ENCODE measurements at regions not wholly inside any gene's neighbourhood (a gene's known extent, or its start where the extent isn't known, plus 50 kb on each side); places are given as distances from the start of the nearest gene placed in this dataset.

DNA sequence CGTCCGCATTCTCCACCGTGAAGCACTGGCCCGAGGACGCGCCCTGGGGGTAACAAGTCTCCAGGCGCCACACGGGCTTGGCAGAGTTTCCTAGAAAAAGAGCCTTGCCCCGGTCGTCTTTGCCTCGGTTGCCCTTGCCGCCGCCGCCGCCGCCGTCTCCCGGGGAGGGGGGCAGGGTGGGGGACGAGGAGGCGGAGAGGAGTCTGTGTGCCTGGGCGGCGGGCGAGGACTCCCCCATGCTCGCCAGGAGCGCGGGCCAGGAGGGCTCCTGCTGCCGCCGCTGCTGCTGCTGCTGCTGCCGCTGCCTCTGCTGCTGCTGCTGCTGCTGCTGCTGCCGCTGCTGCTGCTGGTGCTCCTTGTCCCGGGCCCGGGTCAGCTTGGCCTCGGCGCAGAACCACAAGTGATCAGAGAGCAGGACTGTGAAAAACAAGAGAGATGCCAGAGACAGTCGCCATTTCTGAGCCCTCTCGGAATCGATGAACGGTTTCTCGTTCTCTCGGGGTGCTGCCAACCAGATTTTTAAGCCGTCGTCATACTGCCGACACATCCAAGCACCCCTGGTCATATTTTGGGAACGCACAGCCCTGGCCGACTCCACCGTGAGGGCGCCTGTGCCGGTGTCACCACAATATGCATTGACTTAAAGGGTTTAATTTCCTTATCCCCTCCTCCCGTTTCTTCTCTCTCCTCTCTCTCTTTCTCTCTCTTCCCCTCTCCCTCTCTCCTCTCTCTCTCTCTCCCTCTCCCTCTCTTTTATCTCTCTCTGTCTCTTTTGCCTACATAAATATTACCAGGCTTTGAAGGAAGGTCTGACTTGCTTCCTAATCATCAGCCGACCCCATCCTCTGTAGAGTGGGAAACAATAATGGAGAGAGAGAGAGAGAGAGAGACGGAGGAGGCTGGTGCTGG, 349.1 kb downstream of the LIG4 start:
- DNase-seq (ENCODE audit: low read depth in 4 of 4, low spot score in 3 of 4): no peak

DNA sequence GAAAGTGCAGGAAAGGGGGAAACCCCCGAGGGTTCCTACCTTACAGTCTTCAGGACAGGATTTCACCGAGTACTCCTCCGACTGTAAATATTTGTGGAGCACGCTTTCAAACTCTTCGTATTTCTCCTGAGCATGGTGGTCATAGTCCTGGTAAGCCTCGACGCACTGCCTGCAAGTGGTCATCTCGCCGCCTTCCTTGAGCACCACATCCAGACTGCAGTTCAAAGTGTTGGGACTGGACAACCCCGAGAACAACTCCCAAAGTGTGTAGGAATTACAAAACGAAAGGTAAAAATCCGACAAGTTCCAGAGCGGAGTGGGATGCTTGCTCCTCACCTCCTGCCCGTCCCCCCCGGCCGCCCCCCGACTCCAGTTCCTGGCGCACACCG, 349.7 kb downstream of the LIG4 start:
- DNase-seq (ENCODE audit: low read depth in 4 of 4, low spot score in 3 of 4): no peak

DNA sequence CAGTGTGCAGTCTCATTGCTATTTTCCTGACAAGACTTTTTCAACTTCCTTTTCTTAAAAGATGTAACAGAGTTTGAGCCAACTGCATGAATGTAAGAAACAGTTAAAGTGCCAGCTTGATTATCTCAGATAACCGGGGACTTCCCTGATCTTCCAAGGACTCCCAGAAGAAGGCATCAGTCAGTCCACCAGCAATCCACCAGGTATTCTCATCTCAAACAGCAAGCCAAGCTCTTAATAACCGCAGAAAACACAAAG, 350.1 kb downstream of the LIG4 start:
- no peak for DNase-seq (ENCODE audit: low read depth in 4 of 4, low spot score in 3 of 4)

DNA sequence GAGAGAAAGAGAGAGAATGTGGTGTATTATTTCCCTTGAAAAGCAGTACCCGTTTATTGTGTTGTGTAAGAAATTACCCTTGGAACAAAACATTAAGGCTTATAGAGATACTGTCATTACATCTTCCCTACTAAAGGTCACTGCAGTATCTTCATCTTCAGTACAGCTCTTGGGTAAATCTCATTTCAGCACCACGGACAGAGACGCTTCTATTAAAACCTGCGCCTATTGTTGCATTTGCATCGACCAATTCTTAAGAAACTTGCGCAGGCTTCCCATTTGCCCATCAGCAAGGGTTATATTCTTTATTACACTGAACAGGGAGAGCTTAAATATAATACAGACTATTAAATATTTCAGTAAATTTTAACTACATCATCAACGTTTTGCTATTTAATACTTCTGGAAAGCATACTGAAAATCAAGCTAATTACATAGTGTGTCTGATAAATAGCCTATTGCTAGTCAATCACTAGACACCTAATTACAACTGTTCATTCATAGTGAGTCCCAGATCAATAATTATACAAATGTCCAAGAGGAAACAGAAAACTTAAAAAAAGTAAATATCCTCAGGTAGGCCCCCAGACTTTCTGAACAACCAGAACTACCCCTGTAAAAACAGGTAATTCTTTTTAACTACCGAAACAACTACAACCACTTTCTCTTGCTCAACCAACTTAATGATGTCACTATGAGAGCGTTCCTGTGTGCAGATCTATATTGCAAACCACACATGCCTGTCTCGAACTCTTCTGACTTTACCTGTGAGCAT, 350.6 kb downstream of the LIG4 start:
- DNase-seq (ENCODE audit: low read depth in 4 of 4, low spot score in 3 of 4): peak in 3 of 4 donors; percentile 68 to 79 (median 71)

DNA sequence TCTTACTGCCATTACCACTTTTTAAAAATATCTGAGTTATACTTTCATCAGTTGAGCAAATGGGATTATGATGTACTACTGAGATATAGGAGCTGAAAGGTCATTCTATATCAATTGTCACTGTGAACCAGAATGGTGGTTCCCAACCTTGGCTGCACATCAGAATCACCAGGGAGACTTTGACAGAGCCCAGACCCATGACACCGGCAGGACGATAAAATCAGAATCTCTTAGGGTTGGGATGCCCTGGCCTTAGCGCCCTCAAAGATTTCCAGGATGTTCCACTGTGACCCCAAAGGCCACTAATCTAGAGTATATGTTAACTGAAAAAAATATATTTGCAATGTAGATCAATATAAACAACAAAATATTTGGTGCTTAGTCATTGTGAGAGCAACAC, 355.1 kb downstream of the LIG4 start:
- no peak for DNase-seq (ENCODE audit: low read depth in 4 of 4, low spot score in 3 of 4)

DNA sequence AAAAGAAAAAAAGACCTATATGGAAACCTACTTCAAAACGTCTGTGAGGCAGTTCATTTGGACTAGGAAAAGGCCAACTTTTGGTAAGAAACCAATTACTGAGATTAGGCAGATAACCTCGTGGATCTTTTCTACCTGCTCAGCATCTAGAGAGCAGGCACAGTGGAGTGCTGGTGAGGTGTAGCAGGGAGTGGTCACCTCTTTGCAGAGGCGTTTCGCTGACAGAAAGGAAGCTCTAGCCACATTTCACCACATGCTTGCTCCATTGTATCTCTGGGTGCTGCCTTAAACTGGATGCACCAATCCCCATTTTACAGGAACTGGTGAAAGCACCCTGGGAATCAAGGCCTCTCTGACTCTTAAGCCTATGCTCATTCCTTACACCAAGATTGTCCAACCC, 360.5 kb downstream of the LIG4 start:
- no peak for DNase-seq (ENCODE audit: low read depth in 4 of 4, low spot score in 3 of 4)

DNA sequence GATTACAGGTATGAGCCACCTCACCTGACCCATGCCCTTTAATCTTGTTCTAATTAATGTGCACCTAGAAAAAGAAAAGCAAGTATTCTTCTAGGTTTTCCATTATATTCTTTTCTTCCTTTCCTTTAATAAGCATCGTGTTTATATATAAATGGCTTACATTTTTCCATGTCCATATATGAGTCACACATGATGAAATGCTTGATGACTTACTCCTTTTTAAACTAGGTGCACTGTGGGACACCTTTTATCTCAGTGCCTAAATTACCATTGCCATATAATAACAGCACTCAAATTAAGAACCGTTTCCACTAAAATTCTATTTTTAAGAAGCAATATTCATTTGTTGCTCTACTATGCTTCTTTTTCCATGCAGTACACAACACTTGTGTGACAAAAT, 363.3 kb downstream of the LIG4 start:
- DNase-seq (ENCODE audit: low read depth in 4 of 4, low spot score in 3 of 4): no peak

DNA sequence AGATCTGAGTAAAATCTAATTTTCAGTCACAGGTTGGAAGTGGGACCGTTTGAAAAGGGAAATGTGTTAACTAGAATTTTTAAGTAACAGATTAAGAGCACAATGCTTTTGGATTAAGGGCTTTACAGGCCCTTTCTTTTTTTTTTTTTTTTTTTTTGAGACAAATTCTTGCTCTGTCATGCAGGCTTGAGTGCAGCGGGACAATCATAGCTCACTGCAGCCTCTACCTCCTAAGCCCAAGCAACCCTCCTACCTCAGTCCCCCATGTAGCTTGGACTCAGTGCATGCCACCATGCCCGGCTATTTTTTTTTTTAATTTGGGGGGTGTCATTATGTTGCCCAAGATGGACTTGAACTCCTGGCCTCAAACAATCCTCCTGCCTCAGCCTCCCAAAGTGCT, 363.7 kb downstream of the LIG4 start:
- no peak for DNase-seq (ENCODE audit: low read depth in 4 of 4, low spot score in 3 of 4)

DNA sequence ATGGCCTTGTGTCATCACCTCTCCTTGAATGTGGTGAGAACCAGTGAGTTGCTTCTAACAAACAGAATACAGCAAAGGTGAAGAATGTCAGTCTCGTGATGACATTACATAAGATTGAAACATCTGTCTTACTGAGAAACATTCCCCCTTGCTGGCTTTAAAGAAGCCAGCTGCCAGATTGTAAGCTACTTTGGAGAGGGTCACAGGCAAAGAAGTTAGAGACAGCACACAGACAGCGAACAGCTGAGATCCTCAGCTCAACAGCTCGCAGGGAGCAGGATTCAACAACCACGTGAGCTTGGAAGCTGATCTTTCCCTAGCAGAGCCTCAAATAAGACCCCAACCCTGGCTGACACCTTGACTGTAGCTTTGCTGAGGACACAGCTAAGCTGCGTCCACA, 367.9 kb downstream of the LIG4 start:
- no peak for DNase-seq (ENCODE audit: low read depth in 4 of 4, low spot score in 3 of 4)

DNA sequence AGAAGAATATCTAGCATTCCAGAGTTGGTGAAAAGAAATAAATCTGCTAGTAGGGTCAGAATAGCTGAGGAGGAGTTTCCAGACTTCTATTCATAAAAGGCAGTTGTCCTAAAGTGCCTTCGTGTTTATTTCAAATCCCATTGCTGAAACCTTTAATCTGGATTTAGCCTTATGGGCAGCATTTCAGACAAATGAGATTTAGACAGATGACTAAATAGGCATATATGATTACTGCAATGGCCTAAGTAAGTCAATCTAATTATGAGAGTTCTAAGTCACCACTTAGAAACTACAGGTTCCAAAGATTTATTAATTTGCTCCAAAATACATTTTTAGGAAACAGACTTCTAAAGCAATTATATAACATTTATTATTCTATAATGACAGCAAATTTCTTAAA, 368.7 kb downstream of the LIG4 start:
- DNase-seq (ENCODE audit: low read depth in 4 of 4, low spot score in 3 of 4): no peak

DNA sequence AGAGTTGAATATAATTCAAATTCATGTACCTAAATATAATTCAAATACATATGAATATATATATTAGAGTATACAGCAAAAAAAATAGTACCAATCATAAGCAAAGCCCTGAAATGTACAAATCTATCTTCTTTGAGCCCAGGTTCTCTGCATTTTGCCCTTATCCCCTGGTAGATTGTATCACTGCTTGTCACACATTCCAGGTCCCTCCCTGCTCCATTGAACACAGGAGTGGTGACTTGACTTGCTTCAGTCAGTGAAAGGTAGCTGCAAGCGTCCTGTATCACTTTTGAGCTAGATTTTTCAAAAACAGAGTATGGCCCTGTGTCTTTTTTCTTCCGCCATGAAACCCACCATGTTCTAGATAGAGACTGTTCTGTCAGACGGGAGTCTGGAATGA, 369.4 kb downstream of the LIG4 start:
- DNase-seq (ENCODE audit: low read depth in 4 of 4, low spot score in 3 of 4): no peak

DNA sequence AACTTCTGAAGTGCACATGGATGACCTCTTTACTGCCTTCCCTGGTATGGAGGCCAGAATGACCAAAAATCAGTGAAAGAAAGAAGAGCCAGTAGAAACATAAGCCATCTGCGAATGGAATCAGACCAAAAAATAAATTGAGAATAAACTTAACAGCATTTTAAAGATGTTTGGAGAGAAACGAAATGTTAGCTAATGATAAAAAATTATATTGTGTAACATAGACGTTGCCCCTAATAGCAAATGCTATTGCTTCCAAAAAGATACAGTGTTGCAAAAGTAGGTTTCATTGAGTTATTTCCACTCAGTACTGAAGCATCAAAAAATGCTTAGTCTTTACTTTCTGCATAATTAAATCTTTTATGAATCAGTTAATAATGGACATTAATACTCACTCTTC, 371.7 kb downstream of the LIG4 start:
- DNase-seq (ENCODE audit: low read depth in 4 of 4, low spot score in 3 of 4): no peak

DNA sequence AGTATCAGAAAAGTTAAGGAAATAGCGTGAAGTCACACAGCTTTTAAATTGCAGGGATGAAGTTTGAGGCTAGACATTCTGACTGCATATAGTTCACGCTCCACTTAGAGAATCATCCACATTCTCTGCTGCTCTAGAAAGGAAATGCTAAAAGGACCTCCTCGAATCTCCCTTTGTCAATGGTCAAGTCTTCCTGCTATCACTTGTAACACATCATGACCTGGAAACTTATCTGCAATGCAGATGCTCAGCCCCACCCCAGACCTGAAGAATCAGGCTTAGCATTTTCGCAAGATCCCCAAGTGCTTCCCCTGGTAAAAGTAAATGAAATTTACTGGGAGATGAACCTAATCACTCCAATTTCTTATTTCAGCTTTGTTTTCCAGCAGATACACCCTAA, 372.1 kb downstream of the LIG4 start:
- no peak for DNase-seq (ENCODE audit: low read depth in 4 of 4, low spot score in 3 of 4)

DNA sequence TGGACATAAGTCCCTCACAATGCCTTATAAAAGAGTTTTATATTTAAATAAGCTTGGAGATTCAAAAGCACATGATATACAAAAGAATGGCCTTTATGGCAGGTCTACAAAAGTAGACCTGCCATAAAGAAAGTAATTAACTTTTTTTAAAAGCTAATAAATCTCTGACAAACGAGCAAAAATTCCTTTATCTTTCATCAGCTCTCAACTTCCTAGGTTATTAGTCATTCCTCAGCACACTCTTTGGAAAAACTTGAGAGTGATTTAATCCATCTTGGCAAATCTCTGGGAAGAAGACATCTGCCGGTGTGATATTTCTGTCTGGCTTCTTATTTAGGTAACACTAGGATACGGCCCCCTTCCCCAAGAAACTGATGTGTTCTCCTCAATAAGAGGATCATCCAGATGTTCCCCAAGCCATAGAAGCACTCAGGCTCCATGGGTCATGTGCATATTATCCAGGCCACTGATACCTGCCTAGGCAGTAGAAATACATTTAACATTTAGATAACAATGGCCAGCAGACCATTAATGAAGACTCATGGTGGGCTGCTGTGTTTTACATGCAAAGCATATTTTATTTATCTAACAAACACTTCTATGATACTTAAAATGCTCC, 372.7 kb downstream of the LIG4 start:
- DNase-seq (ENCODE audit: low read depth in 4 of 4, low spot score in 3 of 4): no peak

DNA sequence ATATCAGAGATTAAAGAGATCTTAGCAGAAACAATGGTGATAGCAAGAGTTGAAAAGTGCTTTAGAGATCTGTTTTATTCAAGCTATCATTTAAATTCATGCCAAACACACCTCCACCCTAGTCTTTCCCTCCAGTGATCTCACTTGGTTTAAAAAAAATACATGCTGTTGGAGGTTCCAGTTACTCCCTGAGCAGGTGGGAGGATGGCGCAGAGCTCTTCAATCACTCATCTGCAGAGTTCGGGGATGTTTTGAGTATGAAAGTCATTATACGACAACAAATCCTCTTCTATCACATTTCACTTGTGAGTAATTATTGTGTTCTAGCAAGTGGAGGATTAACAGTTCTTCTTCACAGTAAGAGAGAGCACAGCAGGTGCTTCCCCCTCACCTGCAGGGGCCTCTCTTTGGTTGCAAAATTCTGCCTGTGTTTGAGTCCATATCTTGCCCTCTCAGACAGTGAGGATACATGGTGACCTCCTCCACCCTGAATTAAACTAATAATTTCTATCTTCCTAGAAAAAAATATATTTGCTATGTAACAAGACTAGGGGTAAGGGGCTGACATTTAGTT, 376.7 kb downstream of the LIG4 start:
- no peak for DNase-seq (ENCODE audit: low read depth in 4 of 4, low spot score in 3 of 4)

DNA sequence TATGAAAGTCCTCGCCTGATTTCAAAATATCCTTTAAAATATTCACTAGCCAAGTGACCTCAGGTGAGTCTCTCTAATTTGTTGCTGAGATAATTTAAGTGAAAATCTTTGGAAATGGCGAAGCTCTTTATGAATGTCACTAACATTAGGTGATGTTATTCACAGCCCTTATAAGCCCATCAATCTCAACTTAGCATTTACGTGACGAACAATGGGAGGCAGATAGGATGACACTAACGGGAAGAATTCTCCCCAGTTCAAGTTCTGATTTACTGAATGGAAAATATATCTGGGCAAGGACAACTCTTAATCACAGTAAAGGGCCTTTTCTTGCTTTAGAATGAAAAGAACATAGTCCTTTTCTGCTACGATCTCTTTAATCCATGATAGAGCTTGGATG, 378.7 kb downstream of the LIG4 start:
- DNase-seq (ENCODE audit: low read depth in 4 of 4, low spot score in 3 of 4): no peak

DNA sequence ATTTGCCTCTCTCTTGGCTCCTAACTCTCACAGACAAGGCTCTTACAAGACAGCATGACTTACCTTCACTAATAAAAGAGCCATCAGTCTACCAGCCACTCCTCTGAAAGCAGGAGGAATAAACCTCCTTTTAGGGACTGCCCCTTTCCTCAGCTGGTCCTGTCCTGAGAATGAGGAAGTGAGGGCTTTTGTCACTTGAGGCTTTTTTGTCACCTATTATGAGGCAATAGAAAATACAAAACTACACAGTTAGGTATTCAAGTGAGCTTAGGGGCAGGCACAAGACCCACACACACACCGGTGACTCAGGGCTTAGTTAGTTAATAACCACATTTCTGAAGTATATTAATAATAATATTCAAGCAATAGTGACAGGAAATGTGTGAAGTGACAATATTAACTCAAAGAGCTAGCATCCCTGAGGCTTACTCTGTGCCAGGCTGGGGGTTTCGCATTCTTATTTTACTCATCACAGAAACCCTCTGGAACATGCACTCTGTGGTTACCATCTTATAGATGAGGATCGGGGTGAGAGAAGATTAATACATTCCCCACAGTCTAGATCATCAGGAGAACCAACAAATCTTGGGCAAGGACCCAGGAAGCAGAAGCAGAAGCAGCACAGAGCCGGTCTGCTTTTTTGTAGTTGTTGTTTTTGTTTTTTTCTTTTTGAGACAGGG, 379.9 kb downstream of the LIG4 start:
- no peak for DNase-seq (ENCODE audit: low read depth in 4 of 4, low spot score in 3 of 4)

DNA sequence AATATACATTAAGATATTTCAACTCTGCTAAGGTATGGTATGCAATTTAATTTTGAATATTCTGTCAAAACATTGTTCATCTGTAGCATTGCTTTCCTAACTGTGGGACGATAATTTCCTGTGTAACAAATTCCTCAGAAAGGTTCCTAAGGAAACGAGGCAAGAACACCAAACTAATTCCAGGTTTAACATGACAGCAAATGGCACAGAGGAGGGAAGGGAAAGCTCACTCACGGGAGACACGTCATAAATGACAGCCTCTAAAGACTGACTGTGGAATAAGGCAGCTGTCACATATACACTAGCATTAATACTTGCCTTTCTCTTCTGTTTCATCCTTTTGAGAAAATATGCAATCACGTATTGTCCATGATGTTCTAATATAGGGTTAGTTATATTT, 380.6 kb downstream of the LIG4 start:
- DNase-seq (ENCODE audit: low read depth in 4 of 4, low spot score in 3 of 4): no peak

DNA sequence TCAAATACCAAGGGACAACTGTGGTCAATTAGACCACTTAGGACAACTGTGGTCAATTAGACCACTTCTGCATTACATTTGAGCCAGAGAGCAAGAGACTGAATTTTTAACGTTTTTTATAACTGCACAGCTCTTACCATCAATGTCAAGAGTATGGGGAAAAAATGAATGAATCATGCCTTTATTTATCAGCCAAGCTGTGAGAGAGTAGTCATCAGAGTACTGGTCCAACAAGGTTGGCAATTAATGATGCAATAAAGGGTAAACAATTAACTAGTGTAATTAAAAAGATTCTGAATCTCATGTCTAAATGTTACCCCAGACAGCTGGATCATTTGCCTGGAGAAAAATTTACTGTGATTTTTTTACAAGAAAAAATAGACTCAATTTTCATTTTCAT, 381.1 kb downstream of the LIG4 start:
- DNase-seq (ENCODE audit: low read depth in 4 of 4, low spot score in 3 of 4): no peak

DNA sequence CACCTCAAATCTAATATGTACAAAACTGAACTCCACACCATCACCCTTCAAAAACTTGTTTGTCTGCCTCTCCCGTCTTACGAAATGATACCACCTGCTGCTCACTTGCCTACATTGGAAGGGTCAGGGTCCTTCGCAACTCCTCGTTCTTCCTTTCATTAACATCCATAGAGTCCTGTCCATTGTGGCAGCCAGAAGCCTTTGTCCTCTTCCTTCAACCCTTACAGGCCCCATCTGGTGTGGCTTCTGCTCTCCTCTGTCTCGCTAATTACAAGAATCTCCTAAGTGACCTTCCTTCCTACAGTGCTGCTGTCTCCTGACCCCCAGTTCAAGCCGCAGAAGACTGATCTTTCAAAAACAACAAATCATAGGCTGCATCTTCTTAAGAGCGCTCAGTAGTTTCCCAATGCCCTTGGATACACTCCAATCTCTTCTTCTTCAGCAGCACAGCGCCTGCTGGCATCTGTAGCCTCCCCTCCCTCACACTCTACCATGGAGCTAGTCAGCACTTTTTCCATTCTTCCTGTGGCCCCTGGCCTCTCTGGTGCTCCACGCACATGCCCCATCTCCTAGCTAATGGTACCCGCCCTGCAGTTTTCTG, 382.7 kb downstream of the LIG4 start:
- no peak for DNase-seq (ENCODE audit: low read depth in 4 of 4, low spot score in 3 of 4)

DNA sequence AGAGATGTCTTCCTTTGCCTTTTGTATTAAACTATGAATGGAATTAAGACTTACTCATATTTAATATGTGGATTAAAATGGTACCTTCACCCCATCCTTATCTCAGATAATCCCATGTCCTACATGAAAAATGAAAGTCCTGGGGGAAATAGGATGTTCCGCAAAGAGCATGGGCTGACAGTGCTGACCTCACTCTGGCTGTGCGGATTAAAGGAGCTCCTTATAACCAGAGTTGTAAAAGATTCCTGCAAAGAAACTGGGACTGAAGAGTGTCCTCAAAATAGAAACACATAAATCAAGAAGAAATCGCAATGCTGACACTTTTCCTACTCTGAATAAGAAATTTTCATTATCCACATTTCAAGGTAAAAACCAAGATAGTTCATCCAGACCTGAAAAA, 384.5 kb downstream of the LIG4 start:
- no peak for DNase-seq (ENCODE audit: low read depth in 4 of 4, low spot score in 3 of 4)
